HG03469 (cell line): ENCODE measurements at regions not wholly inside any gene's neighbourhood (a gene's known extent, or its start where the extent isn't known, plus 50 kb on each side); places are given as distances from the start of the nearest gene placed in this dataset.
"Not testable (repeated sequence)": the region's sequence is repeated elsewhere in the genome, so short reads cannot be mapped to it uniquely, and the experiment has no call there.

Experiments used
- ATAC-seq: cut with Tn5 transposase; IDR thresholded peaks from one replicate; pipeline ENCODE4 v1.9.1; 2021; ENCODE audit warnings: mild to moderate bottlenecking, moderate library complexity, moderate number of reproducible peaks; ENCODE audit not compliant: unreplicated experiment

DNA sequence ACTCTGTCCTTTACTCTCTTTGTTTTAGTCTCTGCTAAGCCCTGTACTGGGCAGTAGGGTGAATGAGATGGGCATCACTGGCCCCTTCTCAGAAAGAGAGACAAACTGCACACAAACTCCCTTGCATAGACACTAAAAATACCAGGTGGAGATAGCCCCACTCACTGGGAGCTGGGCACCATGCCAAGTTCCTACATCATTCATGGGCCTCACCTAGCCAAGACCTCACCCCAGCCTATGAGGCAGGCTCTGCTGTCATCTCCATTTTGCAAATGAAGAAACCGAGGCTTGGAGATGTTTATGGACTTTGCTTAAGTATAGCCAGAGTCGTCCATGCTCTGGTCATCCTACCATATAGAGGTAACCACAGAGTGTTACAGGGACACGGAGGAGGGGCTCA, 499.8 kb upstream of the CDH11 start:
- ATAC-seq, result no peak

- ATAC-seq, result no peak
Observed at GRCh38 chr16:65619606-65620005, 497.7 kb upstream of the CDH11 start.

DNA sequence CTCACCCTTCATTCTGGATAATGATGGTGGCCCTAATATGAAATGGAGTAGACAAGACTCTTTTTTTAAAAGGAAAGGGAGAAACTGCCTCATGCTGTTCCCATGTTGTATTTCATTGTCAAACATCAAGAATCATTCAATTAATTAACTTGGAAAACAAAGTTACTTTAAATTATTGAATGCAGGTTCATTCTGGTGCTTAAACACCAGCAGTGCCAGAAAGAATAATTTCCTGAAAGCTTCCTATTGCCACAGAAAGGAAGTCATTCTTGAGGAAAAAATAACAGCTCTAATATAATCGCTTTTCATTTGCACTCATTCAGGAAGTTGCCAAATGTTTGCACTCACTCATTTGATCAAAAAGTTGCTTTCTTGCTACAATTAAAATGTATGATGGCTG, 497.1 kb upstream of the CDH11 start:
- no peak for ATAC-seq

GRCh38 chr16:65618333-65618732, 496.5 kb upstream of the CDH11 start:
- ATAC-seq, result no peak

- no peak for ATAC-seq
Observed at GRCh38 chr16:65617421-65617820, 495.6 kb upstream of the CDH11 start.

- no peak for ATAC-seq
Observed at GRCh38 chr16:65608455-65608854, 486.6 kb upstream of the CDH11 start.

GRCh38 chr16:65604771-65605170, 482.9 kb upstream of the CDH11 start:
- ATAC-seq, result no peak

DNA sequence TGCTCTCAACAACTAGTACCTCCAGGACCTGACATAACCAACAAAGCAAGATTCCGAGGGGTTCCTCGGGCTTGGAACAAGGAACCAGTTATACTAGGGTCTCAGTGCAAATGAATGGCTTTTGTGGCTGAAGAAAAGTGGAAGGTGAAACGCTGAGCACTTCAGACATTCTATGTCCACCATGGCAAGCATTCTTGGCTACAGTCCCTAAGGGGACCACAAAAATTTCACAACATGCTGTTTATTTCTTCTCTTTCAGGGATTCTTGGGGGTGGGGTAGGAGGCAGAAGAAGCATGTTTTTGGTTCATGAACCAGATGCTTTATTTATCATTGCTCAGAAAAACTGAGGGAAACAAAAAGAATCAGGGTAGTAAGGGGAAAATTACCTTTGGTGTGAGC, 479.9 kb upstream of the CDH11 start:
- no peak for ATAC-seq

DNA sequence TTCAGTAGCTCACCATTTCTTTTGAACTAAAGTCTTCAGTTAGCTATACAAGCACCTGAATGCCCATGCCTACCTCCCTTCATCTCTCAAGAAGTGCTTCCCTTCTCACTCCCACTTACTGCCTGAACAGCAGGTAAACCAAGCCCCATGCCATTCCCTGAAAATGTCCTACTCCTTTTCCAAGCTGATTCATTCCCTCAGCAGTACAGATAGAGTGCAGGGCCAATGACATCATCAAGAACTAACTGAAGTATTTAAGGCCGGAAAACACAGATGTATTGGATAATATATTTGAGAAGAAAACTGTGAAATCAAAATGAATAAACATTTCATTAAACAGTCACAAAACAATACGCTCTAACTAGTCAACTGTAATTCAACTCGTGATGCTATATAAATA, 478.8 kb upstream of the CDH11 start:
- no peak for ATAC-seq

- no peak for ATAC-seq
Observed at GRCh38 chr16:65600046-65600445, 478.2 kb upstream of the CDH11 start.

DNA sequence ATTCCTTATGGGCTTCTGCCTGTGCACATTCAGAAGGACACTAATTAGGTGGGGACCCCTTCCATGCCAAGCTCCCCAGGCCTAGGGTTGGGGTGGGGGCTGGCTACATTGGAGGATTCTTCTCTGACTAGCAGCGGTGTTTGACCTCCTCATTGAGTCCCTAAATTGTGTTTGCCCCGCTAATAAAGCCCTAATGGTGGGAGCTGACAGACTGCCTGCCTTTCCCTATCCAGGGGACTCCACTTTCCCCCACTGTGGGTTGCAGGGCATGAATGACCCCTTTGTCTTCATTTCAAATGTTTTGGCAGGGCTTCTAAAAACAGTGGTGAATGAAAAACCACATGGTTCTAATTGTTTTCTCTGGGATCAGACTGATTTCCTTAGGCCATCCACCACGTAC, 476.8 kb upstream of the CDH11 start:
- ATAC-seq, result no peak

DNA sequence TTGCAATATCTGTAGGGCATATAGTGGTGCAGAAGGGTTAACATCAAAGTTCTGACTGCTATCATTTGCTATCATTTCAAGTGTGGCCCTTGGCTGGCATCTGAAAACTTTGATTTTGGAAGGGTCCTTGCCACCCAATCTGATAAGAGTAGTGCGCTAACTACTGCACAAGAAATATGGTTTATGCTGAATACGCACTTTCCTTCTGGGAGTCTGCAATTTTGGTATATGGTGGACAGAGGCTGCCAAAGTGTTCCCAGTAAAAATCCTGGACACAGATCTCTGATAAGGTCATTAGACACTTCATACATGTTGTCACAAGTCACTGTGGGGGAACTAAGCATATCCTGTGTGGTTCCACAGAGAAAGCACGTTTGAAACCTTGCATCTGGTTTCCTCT, 461.6 kb upstream of the CDH11 start:
- no peak for ATAC-seq

DNA sequence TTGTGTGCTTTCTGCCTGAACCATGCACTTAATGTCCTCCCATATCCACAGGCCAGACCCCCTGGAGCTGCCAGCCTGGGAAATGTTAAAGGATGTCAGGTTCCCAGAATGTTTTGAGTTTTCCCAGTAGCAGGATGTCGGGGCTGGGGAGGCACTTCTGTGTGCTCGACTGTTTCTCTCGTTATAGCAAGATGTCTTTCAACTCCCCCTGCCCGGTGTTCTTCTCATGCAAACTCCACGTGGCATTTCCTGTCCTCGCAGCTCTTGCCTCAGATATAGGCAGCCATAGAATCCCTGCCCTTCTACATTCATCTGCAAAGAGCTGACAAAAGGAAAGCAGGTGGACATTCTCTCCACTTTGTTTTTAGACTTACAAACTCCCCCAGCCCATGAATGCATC, 457.2 kb upstream of the CDH11 start:
- no peak for ATAC-seq

DNA sequence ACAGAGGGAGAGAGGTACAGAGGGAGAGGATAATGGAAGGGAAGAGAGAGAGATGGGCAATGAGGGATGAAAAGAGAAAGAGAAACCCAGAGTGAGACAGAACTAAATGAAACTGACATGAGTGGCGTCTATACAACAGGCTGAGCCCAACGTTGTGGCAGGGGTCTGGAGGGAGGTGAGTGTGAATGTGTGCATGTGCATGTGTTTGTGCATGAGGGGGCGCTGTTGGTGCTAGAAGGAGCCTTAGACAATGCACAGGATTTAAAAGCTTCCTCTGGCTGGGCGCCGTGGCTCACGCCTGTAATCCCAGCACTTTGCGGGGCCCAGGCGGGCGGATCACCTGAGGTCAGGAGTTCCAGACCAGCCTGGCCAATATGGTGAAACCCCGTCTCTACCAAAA, 454.8 kb upstream of the CDH11 start:
- ATAC-seq, result no peak

DNA sequence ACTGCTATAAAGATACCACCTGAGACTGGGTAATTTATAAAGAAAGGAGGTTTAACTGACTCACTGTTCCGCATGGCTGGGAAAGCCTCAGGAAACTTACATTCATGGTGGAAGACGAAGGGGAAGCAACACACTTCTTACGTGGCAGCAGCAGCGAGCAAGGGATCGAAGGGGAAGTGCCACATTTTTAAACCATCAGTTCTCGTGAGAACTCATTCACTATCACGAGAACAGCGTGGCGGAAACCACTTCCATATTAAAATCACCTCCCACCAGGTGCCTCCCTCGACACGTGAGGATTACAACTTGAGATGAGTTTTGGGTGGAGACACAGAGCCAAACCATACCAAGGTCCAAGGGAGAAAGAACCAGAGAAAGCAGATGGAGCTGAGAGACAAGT, 454.3 kb upstream of the CDH11 start:
- no peak for ATAC-seq

DNA sequence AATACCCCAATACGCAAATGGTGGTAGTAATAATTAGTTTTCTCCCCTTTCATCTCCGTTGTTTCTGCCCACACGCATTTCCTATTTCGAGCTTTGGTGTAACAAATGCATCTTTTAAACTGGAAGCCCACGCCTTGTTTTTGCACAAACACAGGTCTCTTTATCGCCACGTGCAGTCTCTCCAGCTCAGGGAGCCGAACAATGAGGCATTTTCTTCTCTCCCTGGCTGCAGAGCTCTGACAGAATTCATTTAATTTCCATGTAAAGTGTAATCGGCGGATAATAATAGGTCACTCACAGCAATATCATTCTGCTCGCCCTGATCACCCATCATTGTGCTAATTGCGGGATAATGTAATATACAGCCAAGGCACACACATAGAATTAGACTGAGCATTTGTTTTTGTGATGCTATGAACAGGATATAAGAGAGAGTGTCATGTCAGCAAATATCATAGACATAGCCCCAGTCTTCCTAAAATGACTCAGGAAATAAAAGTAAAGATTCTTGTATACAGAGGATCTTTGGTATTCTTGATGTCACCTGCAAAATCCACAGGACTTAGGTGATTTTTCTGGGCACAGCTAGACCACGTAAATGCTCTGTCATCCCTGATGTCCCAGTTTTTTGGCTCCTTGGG, 452.6 kb upstream of the CDH11 start:
- no peak for ATAC-seq

DNA sequence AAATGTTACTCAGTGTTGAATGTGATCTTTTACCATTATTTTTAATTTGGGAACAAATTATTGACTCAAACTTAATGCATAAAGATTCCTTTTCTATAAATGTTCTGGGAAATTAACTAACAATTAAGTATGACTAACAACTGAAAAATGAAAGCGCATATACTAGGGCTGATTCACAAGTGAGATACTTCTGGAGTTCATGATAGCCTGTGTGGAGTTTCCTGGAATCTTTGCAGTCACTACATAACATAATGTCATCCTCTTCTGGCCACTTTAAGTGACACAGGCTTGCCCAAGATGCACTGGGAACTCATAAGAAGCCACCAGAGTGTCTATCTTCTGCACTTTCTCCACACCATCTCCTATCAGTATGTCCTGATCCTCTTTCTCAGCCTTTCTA, 450.3 kb upstream of the CDH11 start:
- no peak for ATAC-seq

DNA sequence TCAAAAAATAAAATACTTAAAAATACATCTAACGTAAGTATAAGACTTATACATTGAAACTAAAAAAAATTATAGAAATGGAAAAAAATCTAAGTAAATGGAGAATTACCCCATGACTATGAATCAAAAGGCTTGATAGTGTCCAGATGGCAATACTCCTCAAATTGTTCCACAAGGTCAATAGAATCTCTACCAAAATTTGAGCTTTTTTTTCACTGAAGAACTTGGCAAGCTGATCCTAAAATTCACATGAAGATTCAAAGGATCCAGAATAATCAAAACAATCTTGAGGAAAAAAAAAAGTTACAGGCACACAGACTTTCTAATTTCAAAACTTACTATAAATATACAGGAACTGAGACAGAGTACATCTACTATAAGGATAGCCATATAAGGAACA, 448.4 kb upstream of the CDH11 start:
- ATAC-seq, result no peak

DNA sequence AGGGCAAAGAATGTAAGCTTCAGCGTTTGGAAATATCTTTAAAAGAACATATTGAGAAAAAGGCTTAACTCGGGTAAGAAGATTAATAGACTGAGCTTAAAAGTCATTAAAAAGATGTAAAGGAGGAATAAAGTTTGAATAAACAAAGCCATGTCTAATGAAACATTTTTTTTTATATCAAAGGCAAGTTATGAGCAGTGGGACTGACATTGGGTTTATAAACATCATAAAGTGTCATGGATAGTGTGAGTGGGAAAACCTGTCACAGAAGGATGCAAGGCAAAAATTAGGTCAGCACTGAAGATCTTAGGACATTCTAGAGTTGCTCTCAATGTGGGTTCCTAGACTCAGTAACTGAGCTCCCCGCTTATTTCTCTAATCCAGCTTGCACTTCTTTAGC, 438.0 kb upstream of the CDH11 start:
- ATAC-seq, result no peak

DNA sequence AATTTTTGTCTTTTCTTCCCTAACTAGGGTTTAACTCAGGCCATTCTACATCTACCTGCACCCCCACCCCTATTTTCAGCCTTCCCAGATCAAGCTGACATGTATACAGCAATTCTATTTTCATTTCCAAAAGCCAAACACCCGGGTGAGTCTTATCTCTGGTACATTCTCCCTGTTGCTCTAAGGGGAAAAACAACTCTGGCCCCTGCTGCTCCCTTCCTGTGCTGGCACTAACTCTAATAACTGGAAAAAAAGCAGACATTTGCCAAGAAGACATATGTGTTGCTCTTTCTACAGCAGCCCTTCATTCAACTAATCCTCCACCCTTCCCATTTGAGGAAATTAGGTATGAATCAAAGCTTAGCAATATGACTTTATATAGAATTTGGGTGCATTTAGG, 427.8 kb upstream of the CDH11 start:
- not testable (repeated sequence) for ATAC-seq

GRCh38 chr16:65548470-65548869, 426.6 kb upstream of the CDH11 start:
- no peak for ATAC-seq

DNA sequence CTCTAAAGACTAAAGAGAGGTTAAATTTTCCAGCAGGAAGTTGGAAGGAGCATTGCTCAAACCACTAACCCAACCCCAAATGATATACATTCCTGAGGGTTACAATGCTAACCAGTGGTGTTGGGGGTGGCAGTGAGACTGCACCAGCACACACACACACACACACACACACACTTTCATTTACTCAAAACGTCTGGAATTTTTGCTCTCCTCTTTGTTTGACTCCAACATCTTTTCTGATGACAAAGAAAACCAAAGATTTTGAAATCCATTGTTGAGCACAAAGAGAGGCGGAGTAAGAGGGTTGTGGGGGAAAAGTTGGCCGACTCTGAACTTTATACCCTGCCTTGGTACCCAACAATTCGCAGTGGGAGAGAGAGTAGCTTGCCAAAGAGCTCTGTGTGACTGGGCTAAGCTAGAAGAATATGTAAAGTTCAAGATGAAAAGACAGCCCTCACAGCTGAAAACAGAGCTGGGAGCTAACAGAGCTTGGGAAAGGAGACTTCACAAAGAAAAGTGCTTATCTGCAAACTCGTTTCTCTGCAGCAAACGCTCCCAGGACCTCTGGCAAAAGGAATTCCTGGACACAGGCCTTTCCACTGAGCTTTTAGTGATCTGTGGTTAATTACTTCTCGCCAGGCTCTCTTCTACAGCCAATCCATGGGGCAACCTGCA, 426.0 kb upstream of the CDH11 start:
- ATAC-seq, result no peak

DNA sequence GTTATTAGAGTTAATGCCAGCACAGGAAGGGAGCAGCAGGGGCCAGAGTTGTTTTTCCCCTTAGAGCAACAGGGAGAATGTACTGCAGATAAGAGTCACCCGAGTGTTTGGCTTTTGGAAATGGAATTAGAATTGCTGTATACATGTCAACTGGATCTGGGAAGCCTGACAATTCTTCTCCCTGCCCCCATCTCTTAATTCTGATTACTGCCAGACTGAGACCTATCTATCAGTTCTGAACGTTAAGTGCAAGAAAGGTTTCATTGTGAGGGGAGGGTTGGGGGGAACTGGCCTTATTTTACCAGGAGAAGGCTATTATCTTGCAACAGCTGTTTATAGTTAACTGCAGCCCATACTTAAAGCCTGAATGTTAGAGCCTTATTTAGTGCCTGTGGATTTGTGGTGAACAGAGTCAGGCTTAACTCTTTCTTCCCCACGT, 424.5 kb upstream of the CDH11 start:
- ATAC-seq, result no peak
